Fibroblast of pulmonary artery (primary cell): ENCODE measurements at regions not wholly inside any gene's neighbourhood (a gene's known extent, or its start where the extent isn't known, plus 50 kb on each side); places are given as distances from the start of the nearest gene placed in this dataset.

ENCODE experiments used
- DNase-seq: peaks from one replicate; pipeline ENCODE4 v3.0.0-alpha.2; 2010; ENCODE audit warnings: low read depth
- H3K4me3 ChIP-seq: replicated peaks from 2 replicates; pipeline ENCODE4 v1.5.1; 2011; ENCODE audit warnings: low read depth, mild to moderate bottlenecking, control low read depth, low read length, moderate library complexity
- CTCF ChIP-seq: IDR thresholded peaks from 2 replicates; pipeline ENCODE4 v1.5.1; 2011; ENCODE audit warnings: mild to moderate bottlenecking, control low read depth, low read length, inconsistent platforms; ENCODE audit errors: missing control alignments

DNA sequence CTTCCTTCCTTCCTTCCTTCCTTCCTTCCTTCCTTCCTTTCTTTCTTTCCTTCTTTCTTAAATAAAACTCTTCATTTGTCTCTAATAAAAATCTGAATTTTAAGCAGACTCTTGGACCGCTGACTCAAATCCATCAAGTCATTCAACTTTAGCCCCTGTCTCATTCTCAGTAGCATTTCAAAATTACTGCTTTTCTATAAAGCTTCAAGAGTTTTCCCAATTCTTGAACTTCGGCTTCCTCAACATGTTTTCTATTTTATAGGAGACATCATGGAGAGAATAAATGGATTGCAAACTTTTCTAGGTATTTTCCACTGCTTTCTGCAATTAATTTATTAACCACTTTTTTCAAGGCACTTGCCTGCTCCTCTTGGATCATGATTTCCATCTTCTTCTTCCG lies 497.1 kb upstream of the GJE1 start:
- no peak for DNase-seq
- TF ChIP-seq CTCF, result no peak

DNA sequence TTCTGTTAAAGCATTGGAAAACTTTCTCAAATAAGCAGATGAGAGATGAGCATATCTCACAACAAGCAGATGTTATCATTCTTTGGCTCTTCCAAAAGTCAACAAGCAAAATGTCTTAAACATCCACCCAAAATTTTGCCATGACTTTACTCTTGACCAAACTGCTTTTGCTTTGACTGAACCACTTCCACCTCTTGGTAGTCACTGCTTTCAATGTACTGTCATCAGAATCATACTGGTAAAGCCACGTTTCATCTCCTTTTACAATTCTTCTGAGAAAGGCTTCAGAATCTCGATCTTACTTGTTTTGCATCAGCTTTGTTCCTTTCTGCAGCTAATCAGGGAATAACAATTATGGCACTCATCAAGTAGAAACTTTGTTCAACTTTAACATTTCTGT lies 498.5 kb upstream of the GJE1 start:
- no peak for DNase-seq
- no peak overlapping the region for H3K4me3 ChIP-seq
- TF ChIP-seq CTCF, result no peak

More for the DNA sequence above, 497.1 kb upstream of the GJE1 start:
- no peak overlapping the region for H3K4me3 ChIP-seq

DNA sequence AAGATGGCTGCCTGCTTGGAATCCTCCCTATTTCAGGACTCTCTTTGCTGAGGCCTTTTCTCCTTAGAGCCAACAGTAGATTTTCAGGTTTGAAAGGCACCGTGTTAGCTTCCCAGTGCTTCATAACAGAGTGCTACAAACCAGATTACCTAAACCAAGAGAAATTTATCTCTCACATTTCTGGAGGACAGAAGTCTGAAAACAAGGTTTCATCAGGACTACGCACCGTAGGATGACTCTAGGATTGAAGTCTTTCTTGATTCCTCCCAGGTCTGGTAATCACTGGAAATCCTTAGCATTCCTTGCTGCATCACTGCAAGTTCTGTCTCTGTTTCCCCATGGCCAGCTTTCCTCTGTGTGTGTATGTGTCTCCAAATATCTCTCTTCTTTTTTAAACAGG lies 508.4 kb upstream of the GJE1 start:
- no peak for DNase-seq
- TF ChIP-seq CTCF, result no peak
- no peak overlapping the region for H3K4me3 ChIP-seq

- H3K4me3 ChIP-seq, result no peak overlapping the region
- no peak for TF ChIP-seq CTCF
- DNase-seq, result no peak
Observed at GRCh38 chr6:141618180-141618581, 514.5 kb upstream of the GJE1 start.

DNA sequence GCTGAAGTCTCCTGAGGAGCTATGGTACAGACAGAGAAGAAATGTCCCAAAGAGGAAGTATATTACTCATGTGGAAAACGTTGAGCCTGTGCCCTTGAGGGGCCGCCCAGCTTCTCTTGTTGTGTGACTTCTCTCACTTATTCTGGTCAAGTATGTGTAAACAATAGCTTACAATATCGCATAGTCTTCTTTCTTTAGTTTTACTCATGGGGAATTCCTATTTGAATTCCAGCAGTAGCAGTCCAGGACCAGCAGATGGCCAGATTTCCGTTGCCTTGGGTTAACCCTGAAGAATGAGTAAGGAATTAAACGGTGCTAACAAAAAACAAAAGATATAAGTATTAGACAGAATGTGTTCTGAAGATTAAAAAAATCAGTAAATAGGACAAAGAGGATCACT lies 522.0 kb upstream of the GJE1 start:
- peak; percentile 46 for TF ChIP-seq CTCF
- no peak overlapping the region for H3K4me3 ChIP-seq
- peak; percentile 39 for DNase-seq

- no peak overlapping the region for H3K4me3 ChIP-seq
- TF ChIP-seq CTCF, result no peak
- no peak for DNase-seq
Observed at GRCh38 chr6:141607956-141608355, 524.8 kb upstream of the GJE1 start.

DNA sequence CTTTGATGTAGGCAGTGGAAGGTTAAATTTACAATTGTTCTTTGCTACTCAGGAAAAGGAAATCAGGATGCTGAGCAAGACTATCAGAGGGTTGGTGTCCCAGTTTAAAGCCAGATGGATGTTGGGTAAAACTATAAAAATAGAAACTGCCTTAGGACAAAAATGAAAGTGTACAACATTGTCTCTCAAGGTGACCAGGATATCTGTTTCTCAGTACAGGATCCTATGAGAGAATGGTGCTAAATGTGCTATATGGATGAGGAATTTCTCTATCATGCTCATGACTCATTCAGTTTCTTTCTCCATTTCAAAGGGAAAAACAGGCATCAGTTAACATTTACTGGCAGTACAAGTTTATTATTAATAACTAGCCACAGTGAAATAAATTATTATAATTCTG lies 534.2 kb upstream of the GJE1 start:
- TF ChIP-seq CTCF, result no peak
- peak; percentile 29 for DNase-seq
- H3K4me3 ChIP-seq, result no peak overlapping the region
